Activated naive CD8-positive, alpha-beta T cell treated with anti-CD3 and anti-CD28 coated beads, Interleukin-2, amount 50 U/mL, for 24 hours (primary cell): ENCODE measurements at regions not wholly inside any gene's neighbourhood (a gene's known extent, or its start where the extent isn't known, plus 50 kb on each side); places are given as distances from the start of the nearest gene placed in this dataset.
"Not testable (repeated sequence)": the region's sequence is repeated elsewhere in the genome, so short reads cannot be mapped to it uniquely, and the experiment has no call there.

ENCODE experiments used
- ATAC-seq: fragments of 150-1000 bp; cut with Tn5 transposase; one replicate; pipeline ENCODE4 v1.10.0; 2021
- DNase-seq: peaks from one replicate; pipeline ENCODE4 v3.0.0; 2021
- H3K27ac Mint-ChIP-seq: one replicate; pipeline ENCODE4 v1.8.0; 2021; ENCODE audit warnings: mild to moderate bottlenecking, mixed read lengths
- H3K27me3 Mint-ChIP-seq: one replicate; pipeline ENCODE4 v1.8.0; 2021; ENCODE audit warnings: mixed read lengths
- H3K36me3 Mint-ChIP-seq: one replicate; pipeline ENCODE4 v1.8.0; 2021; ENCODE audit warnings: low read depth, mixed read lengths
- H3K4me1 Mint-ChIP-seq: one replicate; pipeline ENCODE4 v1.8.0; 2021; ENCODE audit warnings: mixed read lengths
- H3K4me3 Mint-ChIP-seq: one replicate; pipeline ENCODE4 v1.8.0; 2021; ENCODE audit warnings: mild to moderate bottlenecking, moderate library complexity, mixed read lengths
- H3K9me3 Mint-ChIP-seq: one replicate; pipeline ENCODE4 v1.8.0; 2021; ENCODE audit warnings: mixed read lengths

GRCh38 chr5:91825618-91826017, 442.5 kb upstream of the ARRDC3 start:
- ATAC-seq: no peak
- Mint-ChIP-seq H3K4me3 (no peak overlapping the region), H3K4me1 (no peaks in the 10 kb centered on the region), H3K27me3 (no peaks in the 10 kb centered on the region), H3K27ac (no peak overlapping the region), H3K36me3 (no peaks in the 10 kb centered on the region), H3K9me3 (no peaks in the 10 kb centered on the region)
- DNase-seq: no peak

GRCh38 chr5:91824406-91824805, 441.3 kb upstream of the ARRDC3 start:
- ATAC-seq (no peak), DNase-seq (no peak)
- no peaks in the 10 kb centered on the region for H3K27me3 Mint-ChIP-seq
- H3K36me3 Mint-ChIP-seq: no peaks in the 10 kb centered on the region
- H3K4me1 Mint-ChIP-seq: no peaks in the 10 kb centered on the region
- H3K4me3 Mint-ChIP-seq: no peak overlapping the region
- no peak overlapping the region for H3K27ac Mint-ChIP-seq
- no peaks in the 10 kb centered on the region for H3K9me3 Mint-ChIP-seq

GRCh38 chr5:91820874-91821273, 437.8 kb upstream of the ARRDC3 start:
- ATAC-seq (no peak), DNase-seq (no peak)
- H3K36me3 Mint-ChIP-seq: no peaks in the 10 kb centered on the region
- no peaks in the 10 kb centered on the region for H3K9me3 Mint-ChIP-seq
- H3K27ac Mint-ChIP-seq: no peak overlapping the region
- no peaks in the 10 kb centered on the region for H3K27me3 Mint-ChIP-seq
- no peak overlapping the region for H3K4me3 Mint-ChIP-seq
- no peaks in the 10 kb centered on the region for H3K4me1 Mint-ChIP-seq

GRCh38 chr5:91816681-91817080, 433.6 kb upstream of the ARRDC3 start:
- no peak for DNase-seq
- Mint-ChIP-seq H3K27ac (no peak overlapping the region), H3K4me1 (no peaks in the 10 kb centered on the region), H3K9me3 (peaks cover 2% of the 10 kb centered on the region), H3K36me3 (no peaks in the 10 kb centered on the region), H3K27me3 (no peaks in the 10 kb centered on the region), H3K4me3 (no peak overlapping the region)
- ATAC-seq: no peak

- H3K4me1 Mint-ChIP-seq: no peaks in the 10 kb centered on the region
- H3K27me3 Mint-ChIP-seq: no peaks in the 10 kb centered on the region
- DNase-seq (no peak), ATAC-seq (no peak)
- H3K27ac Mint-ChIP-seq: no peak overlapping the region
- H3K36me3 Mint-ChIP-seq: no peaks in the 10 kb centered on the region
- peaks cover 3% of the 10 kb centered on the region for H3K9me3 Mint-ChIP-seq
- no peak overlapping the region for H3K4me3 Mint-ChIP-seq
Observed at GRCh38 chr5:91797576-91797975, 414.5 kb upstream of the ARRDC3 start.

- Mint-ChIP-seq H3K27ac (no peak overlapping the region), H3K4me3 (no peak overlapping the region), H3K9me3 (no peaks in the 10 kb centered on the region), H3K4me1 (no peaks in the 10 kb centered on the region), H3K36me3 (no peaks in the 10 kb centered on the region), H3K27me3 (no peaks in the 10 kb centered on the region)
- DNase-seq: no peak
- no peak for ATAC-seq
Observed at GRCh38 chr5:91794856-91795548, 411.9 kb upstream of the ARRDC3 start.

GRCh38 chr5:91794455-91794854, 411.3 kb upstream of the ARRDC3 start:
- no peaks in the 10 kb centered on the region for H3K9me3 Mint-ChIP-seq
- ATAC-seq: no peak
- no peaks in the 10 kb centered on the region for H3K27me3 Mint-ChIP-seq
- H3K4me1 Mint-ChIP-seq: no peaks in the 10 kb centered on the region
- H3K4me3 Mint-ChIP-seq: no peak overlapping the region
- no peaks in the 10 kb centered on the region for H3K36me3 Mint-ChIP-seq
- no peak for DNase-seq
- no peak overlapping the region for H3K27ac Mint-ChIP-seq

GRCh38 chr5:91787718-91788117, 404.6 kb upstream of the ARRDC3 start:
- Mint-ChIP-seq H3K27me3 (no peaks in the 10 kb centered on the region), H3K4me3 (no peak overlapping the region), H3K4me1 (no peaks in the 10 kb centered on the region), H3K27ac (no peak overlapping the region), H3K36me3 (no peaks in the 10 kb centered on the region), H3K9me3 (no peaks in the 10 kb centered on the region)
- ATAC-seq (no peak), DNase-seq (no peak)

GRCh38 chr5:91777671-91778070, 394.6 kb upstream of the ARRDC3 start:
- Mint-ChIP-seq H3K4me1 (no peaks in the 10 kb centered on the region), H3K27ac (no peak overlapping the region), H3K36me3 (no peaks in the 10 kb centered on the region), H3K4me3 (no peak overlapping the region), H3K9me3 (no peaks in the 10 kb centered on the region), H3K27me3 (no peaks in the 10 kb centered on the region)
- DNase-seq (no peak), ATAC-seq (no peak)

GRCh38 chr5:91776249-91776648, 393.1 kb upstream of the ARRDC3 start:
- no peak for ATAC-seq
- Mint-ChIP-seq H3K27me3 (no peaks in the 10 kb centered on the region), H3K36me3 (no peaks in the 10 kb centered on the region), H3K27ac (no peak overlapping the region), H3K9me3 (no peaks in the 10 kb centered on the region), H3K4me3 (no peak overlapping the region), H3K4me1 (no peaks in the 10 kb centered on the region)
- DNase-seq: no peak

- ATAC-seq (no peak), DNase-seq (no peak)
- Mint-ChIP-seq H3K36me3 (no peaks in the 10 kb centered on the region), H3K4me3 (no peak overlapping the region), H3K27ac (no peak overlapping the region), H3K9me3 (no peaks in the 10 kb centered on the region), H3K4me1 (no peaks in the 10 kb centered on the region), H3K27me3 (no peaks in the 10 kb centered on the region)
Observed at GRCh38 chr5:91770400-91770799, 387.3 kb upstream of the ARRDC3 start.

GRCh38 chr5:91757383-91757782, 374.3 kb upstream of the ARRDC3 start:
- not testable (repeated sequence) for H3K36me3 Mint-ChIP-seq, ATAC-seq

GRCh38 chr5:91754990-91755389, 371.9 kb upstream of the ARRDC3 start:
- Mint-ChIP-seq H3K36me3 (no peaks in the 10 kb centered on the region), H3K27ac (no peak overlapping the region), H3K4me3 (no peak overlapping the region), H3K27me3 (no peaks in the 10 kb centered on the region), H3K9me3 (peaks cover 6% of the 10 kb centered on the region), H3K4me1 (no peaks in the 10 kb centered on the region)
- ATAC-seq (no peak), DNase-seq (no peak)

More at GRCh38 chr5:91757383-91757782, 374.3 kb upstream of the ARRDC3 start:
- H3K27ac Mint-ChIP-seq, H3K9me3 Mint-ChIP-seq, H3K4me3 Mint-ChIP-seq, H3K4me1 Mint-ChIP-seq, H3K27me3 Mint-ChIP-seq, DNase-seq: not testable (repeated sequence)

- not testable (repeated sequence) for H3K27me3 Mint-ChIP-seq, DNase-seq, H3K27ac Mint-ChIP-seq, H3K4me3 Mint-ChIP-seq, ATAC-seq, H3K9me3 Mint-ChIP-seq, H3K36me3 Mint-ChIP-seq, H3K4me1 Mint-ChIP-seq
Observed at GRCh38 chr5:91744470-91744869, 361.4 kb upstream of the ARRDC3 start.

GRCh38 chr5:91742550-91742949, 359.4 kb upstream of the ARRDC3 start:
- ATAC-seq (no peak), DNase-seq (no peak)
- Mint-ChIP-seq H3K27ac (no peak overlapping the region), H3K4me1 (no peaks in the 10 kb centered on the region), H3K9me3 (no peaks in the 10 kb centered on the region), H3K27me3 (no peaks in the 10 kb centered on the region), H3K4me3 (no peak overlapping the region), H3K36me3 (no peaks in the 10 kb centered on the region)
